ENCODE measurements at regions not wholly inside any gene's neighbourhood (a gene's known extent, or its start where the extent isn't known, plus 50 kb on each side); places are given as distances from the start of the nearest gene placed in this dataset.

- TF ChIP-seq CTCF (IDR thresholded peaks at IDR 0.05; ENCODE audit: extremely low read depth in 1 of 2, insufficient read depth in 1 of 2, low read depth in 1 of 2, low read length in 2 of 2) (no peak), EZH2 (IDR thresholded peaks at IDR 0.05; ENCODE audit: borderline replicate concordance, low read depth, low read length, severe bottlenecking) (no peak), POLR2A (IDR thresholded peaks at IDR 0.05; ENCODE audit: low read depth, low read length) (no peak), FOS (IDR thresholded peaks at IDR 0.05; ENCODE audit: borderline replicate concordance, insufficient read depth, low read length) (no peak), MAX (IDR thresholded peaks at IDR 0.05; ENCODE audit: insufficient read depth, insufficient read length) (no peak), POLR2AphosphoS5 (IDR thresholded peaks at IDR 0.05; ENCODE audit: insufficient read depth, low read depth, low read length) (no peak), JUN (IDR thresholded peaks at IDR 0.05; ENCODE audit: borderline replicate concordance, insufficient read depth, insufficient read length, low read depth) (no peak), MYC (IDR thresholded peaks at IDR 0.05; ENCODE audit: low read depth, low read length) (no peak)
Observed at GRCh38 chr7:18401757-18402156, 93.8 kb upstream of the HDAC9 start.

Measured in endothelial cell of umbilical vein (primary cell).